ENCODE measurements at regions not wholly inside any gene's neighbourhood (a gene's known extent, or its start where the extent isn't known, plus 50 kb on each side); places are given as distances from the start of the nearest gene placed in this dataset.

DNA sequence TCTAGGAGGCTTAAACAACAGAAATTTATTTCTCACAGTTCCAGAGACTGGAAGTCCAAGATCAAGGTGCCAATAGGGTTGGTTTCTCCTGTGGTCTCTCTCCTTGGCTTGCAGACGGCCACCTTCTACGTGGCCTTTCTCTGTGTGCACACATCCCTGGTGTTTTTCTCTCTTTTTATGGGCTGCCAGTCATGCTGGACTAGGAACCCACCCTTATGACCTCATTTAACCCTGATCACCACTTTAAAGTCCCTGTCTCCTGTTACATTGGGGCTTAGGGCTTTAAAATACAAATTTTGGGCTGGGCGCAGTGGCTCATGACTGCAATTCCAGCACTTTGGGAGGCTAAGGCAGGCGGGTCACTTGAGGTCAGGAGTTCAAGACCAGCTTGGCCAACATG is 157.1 kb downstream of the TLE1 start:
- DNase-seq (no peak), ATAC-seq (no peak)

GRCh38 chr9:81531511-81531910 is 157.8 kb downstream of the TLE1 start:
- ATAC-seq, result no peak
- DNase-seq, result no peak

- ATAC-seq, result no peak
Measured at GRCh38 chr9:81530846-81531245, 158.5 kb downstream of the TLE1 start.

DNA sequence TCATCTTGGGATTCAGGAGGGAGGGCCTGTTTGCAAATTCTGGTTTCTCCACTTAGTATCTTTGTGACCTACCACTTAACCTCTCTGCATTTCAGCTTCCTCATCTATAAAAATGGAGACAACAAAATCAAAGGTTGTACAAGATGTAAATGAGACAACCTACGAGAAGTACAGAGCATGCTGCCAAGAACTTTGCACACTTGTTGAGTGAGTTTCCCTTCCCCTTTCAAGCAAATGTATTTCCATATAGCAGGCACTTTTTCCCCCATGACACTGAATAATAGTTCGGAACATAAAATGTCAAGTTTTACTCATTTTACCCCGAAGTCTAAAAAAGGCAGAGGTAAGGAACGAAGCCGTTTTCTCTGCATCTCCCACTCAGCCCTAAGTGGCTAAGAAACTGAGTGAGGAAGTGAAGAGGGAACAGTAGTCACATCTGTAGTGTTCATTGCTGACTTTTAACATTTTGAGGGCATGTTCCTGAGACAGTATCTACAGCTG is 159.0 kb downstream of the TLE1 start:
- DNase-seq (no peak), ATAC-seq (no peak)

More at GRCh38 chr9:81530846-81531245, 158.5 kb downstream of the TLE1 start:
- no peak for DNase-seq

GRCh38 chr9:81529556-81530193 is 159.7 kb downstream of the TLE1 start:
- ATAC-seq (no peak), DNase-seq (no peak)

- DNase-seq (no peak), ATAC-seq (no peak)
Measured at GRCh38 chr9:81526587-81526986, 162.8 kb downstream of the TLE1 start.

DNA sequence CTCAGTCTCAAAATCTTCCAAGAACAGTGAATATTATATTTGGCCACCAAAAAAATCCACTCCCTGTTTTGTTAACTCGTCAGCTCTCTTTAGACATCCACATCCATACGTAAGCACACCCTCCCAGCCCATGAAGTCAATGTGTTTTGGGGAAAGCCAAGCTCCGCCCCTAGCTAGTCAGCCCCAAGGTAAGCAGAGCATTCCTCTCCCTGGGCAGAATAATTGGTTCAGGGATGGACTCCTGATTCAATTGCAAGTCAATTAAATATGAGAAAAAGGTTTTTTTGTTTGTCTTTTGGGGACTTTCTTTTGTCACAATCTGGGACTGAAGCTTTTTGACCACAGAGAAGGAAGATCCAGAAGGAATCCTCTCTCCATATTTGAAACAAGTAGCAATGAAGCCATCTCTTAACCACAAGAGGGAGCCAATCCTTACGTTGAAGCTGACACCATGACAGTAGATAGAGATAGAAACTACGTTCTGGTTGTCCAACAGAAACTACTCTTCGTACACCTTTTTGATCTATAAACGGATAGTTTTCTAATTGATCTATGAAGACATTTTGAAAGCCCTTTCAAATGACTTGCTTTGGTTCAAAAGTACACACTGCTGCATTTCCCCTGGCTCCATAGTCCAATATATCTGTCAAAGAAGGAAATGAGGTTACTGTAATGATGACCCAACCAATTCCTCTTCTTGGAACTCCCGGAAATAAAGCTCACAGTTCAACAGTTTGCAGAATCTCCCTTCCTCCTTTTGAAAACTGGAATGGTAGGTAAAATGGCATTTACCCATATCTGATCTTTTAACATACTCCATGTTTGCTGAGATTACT is 166.4 kb downstream of the TLE1 start:
- no peak for ATAC-seq
- no peak for DNase-seq

DNA sequence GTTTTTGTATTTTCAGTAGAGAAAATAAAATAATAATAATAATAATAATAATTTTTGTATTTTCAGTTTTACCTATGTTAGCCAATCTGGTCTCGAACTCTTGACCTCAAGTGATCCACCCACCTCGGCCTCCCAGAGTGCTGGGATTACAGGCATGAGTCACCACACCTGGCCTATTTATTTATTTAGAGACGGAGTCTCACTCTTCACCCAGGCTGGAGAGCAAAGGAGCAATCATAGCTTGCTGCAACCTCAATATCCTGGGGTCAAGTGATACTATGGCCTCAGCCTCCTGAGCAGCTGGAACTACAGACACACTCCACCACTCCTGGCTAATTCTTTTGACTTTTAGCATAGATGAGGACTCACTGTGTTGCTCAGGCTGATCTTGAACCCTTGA is 167.5 kb downstream of the TLE1 start:
- DNase-seq (no peak), ATAC-seq (no peak)

- ATAC-seq (no peak), DNase-seq (no peak)
Measured at GRCh38 chr9:81519816-81520495, 169.4 kb downstream of the TLE1 start.

DNA sequence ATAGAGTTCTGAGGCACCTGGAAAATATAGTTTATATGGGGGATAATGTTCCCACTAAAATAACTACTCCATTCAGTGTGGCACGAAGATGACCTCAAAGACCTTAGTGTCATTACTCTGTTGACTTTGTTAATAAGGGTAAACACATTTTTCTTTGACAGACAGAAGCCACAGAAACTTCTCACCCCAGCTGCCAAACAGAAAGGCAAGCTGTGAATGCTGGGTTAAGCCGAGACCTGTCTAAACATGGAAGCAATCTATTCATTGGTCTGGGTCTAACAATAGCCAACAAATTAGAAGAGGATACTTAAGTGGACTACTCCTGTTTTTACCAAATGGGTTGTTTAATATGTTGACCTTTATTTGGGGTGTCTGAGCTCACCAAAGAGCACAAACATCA is 171.4 kb downstream of the TLE1 start:
- DNase-seq, result no peak
- no peak for ATAC-seq

GRCh38 chr9:81513059-81513458 is 176.3 kb downstream of the TLE1 start:
- DNase-seq (no peak), ATAC-seq (no peak)

DNA sequence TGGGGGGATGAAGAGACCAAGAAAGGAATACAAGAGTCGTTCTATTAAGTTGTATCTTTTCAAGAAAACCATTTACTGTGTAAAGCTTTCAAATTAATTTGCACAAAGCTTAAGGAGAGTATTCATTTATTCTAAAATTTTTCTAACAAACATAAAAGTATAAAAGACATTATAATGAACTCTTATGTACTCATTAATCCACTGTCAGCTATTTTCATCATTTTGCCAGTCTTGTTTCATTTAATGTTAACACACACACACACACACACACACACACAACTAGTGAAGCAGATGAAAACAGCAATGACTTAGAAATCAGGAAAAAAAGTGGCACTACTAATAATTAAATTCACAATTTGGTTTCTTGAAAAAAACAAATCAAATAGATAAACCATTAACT is 176.7 kb downstream of the TLE1 start:
- no peak for DNase-seq
- ATAC-seq, result no peak

DNA sequence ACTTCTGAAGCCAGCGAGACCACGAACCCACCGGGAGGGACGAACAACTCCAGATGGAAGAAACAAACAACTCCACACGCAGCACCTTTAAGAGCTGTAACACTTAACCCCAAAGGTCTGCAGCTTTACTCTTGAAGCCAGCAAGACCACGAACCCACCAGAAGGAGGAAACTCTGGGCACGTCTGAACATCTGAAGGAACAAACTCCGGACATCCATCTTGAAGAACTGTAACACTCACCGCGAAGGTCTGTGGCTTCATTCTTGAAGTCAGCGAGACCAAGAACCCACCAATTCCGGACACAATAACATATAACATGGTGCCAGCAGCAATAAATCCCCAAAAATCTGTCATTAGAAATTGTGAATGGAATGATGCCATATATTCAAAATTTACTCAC is 180.9 kb downstream of the TLE1 start:
- no peak for DNase-seq
- no peak for ATAC-seq

GRCh38 chr9:81506941-81507864 is 182.1 kb downstream of the TLE1 start:
- ATAC-seq (no peak), DNase-seq (no peak)

DNA sequence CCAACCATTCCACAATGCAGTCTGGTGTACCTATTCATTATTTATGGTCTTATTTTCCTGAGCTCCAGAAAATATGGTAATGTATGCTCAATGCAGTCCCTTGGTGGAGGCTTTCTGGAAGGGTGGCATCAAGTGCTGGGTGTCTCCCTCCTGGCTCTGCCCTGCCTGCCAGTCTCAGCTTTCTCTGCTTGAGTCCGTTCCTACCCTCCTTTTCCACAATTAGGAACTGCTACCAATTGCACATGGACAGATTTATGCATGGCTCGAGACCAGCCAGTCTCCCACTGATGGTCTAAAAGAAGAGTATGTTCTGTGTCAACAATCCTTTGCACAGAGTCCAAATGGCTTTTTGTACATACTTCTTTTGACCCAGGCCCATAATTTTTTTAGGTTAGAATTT is 189.8 kb downstream of the TLE1 start:
- ATAC-seq (no peak), DNase-seq (no peak)

- ATAC-seq, result no peak
- no peak for DNase-seq
Measured at GRCh38 chr9:81499021-81499454, 190.3 kb downstream of the TLE1 start.

DNA sequence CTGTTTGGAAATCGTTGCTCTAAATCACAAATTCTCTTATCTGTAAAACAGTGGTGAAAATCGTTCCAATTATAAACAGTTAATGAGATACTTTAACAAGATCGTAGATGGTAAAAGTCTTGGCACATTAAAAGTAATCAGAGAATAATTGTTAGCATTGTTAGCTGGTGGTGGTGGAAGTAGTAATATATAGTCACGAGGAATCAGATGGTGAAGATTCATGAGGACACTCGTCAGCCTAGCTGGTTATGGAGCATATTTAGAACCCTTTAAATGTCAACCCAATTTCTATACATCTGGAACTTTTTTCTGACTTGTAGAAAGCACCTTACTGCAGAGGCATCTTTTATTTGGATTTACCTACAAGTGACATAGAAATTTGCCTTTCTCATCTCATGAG is 190.8 kb downstream of the TLE1 start:
- DNase-seq (no peak), ATAC-seq (no peak)

DNA sequence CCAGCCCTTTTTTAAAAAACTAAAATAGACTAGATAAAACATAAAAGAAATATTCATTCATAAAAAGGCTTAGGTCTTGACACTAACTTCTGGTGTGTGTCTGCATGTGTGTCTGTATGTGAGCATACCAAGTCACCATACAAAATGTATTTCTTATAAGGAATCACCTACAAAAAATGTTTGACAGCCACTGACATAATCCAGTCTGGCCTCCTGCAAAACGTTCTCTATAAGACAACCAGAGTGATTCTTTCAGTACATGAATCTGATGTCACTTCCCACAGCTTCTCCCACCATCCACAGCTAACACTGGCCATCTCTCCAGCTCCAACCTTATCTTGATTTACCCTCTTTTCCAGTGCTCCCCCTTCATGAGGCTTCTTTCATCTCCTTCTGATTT is 192.3 kb downstream of the TLE1 start:
- no peak for DNase-seq
- ATAC-seq, result no peak

DNA sequence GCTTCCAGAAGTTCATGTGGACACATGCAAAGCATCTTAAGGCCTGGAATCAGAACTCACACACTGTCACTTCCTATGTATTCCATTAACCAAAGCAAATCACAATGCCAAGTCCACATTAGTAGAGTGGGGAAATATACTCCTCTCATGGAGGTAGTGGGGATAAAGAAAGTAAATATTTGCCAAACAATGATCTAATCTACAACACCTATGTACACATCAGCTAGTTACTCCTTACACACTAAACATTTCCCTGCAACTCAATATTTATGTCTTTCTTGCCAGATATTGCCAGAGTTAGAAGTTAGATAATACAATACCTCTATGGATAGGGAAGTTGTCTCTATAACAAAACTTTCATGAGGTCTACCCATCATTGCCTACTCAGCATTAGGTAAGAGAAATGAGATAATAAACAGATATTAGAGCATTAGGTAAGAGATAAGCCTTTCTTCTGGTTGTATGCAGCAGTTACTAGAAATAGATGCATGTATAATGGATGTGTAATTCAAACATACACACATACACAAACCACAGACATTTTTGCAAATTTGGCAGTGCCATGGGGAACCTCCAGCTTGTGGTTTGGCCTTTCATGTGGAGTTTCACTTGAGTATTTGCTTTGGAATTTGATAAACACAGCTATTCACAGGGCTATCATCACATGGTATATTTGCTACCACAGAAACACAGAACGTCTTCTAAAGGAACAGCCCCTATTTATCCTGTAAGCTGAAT is 196.5 kb downstream of the TLE1 start:
- no peak for DNase-seq
- no peak for ATAC-seq

- DNase-seq, result no peak
Measured at GRCh38 chr9:81490605-81491331, 198.6 kb downstream of the TLE1 start.

GRCh38 chr9:81489046-81489445 is 200.3 kb downstream of the TLE1 start:
- no peak for DNase-seq

More at GRCh38 chr9:81490605-81491331, 198.6 kb downstream of the TLE1 start:
- no peak for ATAC-seq

More at GRCh38 chr9:81489046-81489445, 200.3 kb downstream of the TLE1 start:
- no peak for ATAC-seq

Measured in stimulated activated naive CD8-positive, alpha-beta T cell treated with anti-CD3 and anti-CD28 coated beads, Interleukin-15, Interleukin-2, amounts not matched to agents 100 U/mL and 50 U/mL, for 24 hours (primary cell).